Activated naive CD4-positive, alpha-beta T cell treated with Interleukin-2 at 50 U/mL for 16 hours (primary cell): ENCODE measurements at regions not wholly inside any gene's neighbourhood (a gene's known extent, or its start where the extent isn't known, plus 50 kb on each side); places are given as distances from the start of the nearest gene placed in this dataset.

Experiments
- DNase-seq: peaks from one replicate; pipeline ENCODE4 v3.0.0-alpha.2; 2020

- no peak for DNase-seq
Observed at GRCh38 chr7:28231176-28231575, 50.6 kb upstream of the JAZF1 start.

DNA sequence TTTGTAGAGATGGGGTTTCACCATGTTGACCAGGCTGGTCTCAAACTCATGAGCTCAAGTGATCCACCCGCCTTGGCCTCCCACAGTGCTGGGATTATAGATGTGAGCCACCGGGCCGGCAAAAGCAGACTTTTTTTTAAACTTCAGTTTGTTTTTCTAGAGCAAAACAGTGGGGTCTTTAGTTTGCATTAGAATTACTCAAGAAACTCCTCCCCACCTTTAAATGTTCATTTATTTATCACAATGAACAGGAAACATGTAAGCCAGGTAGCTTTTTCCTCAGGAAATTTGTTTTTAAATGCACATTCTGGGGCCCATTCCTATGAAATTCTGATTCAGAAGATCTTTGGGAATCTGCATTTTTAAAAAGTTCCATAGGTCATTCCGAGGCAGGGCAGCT, 56.0 kb upstream of the JAZF1 start:
- no peak for DNase-seq

DNA sequence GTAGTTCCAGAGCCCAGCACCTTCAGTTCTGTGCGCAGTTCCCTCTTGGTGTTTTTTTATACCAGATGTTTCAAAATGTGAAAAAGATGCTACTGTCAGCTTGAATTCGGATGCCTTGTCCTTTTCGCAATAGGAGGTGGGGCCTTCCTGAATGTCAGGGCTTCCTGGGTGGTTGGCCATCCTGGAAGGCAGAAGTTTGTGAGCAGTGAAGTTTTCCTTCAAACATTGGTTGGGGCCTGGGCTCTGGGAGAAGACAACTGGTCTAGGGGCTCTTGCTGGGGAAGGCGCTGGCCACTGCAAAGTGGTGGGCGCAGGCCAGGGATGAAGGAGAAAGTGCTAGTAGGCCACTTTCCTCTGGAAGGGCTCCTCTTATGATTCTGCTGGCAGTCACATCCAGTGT, 56.8 kb upstream of the JAZF1 start:
- no peak for DNase-seq

DNA sequence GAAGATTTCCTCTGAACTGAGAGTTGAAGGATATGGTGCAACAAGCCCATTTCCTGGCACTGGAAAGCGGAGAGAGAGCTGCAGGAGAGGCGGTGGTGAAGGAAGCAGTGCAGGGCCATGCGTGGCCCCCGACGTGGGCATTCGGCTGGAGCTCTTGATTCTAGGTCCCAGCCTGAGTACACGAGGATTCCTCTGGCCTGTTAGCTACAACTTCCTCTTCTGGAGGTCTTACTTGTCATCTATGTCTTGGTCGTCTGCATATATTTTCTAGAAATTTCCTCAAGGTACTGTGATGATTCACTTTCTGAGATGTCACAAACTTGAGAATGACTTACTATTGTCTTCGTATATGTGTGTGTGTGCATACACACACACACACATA, 59.2 kb upstream of the JAZF1 start:
- no peak for DNase-seq

DNA sequence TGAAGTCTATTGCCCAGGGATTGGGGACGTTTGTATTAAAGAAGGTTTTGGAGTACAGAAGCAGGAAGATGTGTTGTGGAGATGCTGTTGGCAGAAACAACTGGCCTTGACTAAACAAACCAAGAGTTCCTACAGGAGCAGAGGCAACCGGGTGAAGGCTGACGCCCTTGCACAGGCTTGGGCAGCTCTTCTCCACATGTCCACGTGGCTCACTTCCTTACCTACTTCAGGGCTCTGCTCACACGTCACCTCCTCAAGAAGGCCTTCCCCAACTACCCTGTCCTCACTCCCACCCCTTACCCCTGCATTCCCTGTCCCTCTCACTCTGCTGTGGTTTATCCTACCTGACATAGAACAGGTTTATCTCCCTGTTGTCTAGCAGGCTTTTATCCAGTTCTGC, 59.9 kb upstream of the JAZF1 start:
- DNase-seq: no peak

DNA sequence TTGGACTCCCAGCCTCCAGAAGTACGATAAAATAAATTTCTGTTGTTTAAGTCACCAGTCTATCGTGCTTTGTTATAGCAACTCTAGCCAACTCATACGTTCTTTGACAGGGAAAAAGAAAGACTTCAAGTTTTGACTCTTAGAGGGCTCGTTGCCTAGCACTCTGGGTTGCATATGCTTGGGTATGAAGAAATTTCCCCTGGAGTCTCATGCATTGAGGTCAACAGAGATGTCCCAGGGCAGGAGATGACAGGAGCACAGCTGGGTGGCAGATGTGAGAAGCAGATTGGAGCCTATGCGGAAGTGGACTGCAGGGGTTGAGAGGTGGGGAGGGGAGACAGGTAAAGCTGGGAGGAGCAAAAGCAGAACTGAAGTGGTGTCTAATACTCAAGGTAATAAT, 63.3 kb upstream of the JAZF1 start:
- DNase-seq: no peak

DNA sequence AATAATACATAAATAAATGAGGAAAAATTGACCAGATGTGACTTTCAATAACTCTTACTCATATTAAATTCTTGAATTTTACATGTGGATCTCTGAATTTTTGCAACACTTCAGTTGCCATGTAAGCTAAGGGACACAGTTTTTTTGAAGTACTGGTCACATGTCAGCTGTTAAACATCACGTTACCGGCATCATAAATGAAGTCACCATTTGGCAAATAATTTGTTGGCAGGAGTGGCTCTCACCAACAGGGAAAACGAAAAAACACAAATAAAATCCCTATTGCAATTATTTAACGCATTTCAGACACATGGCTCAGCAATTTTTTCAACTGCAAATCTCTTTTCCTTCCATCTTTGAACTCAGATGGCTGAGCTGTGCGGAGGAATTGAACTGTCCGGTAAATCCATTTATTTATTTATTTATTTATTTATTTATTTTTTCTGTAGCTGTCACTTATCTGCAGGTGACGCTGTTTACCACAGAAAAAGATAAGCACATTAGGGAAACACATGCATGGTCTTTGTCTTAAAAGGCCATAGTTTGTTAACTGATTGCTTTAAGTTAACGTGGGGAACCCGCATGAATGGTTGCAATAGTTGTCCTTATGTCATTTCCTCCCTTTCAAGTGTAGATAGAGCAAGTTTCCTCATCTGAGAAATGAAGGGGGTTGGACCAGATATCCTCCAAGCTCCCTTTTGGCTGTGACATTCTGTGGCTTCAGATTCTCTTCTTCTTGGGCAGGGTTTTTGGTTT, 64.7 kb upstream of the JAZF1 start:
- DNase-seq: no peak

DNA sequence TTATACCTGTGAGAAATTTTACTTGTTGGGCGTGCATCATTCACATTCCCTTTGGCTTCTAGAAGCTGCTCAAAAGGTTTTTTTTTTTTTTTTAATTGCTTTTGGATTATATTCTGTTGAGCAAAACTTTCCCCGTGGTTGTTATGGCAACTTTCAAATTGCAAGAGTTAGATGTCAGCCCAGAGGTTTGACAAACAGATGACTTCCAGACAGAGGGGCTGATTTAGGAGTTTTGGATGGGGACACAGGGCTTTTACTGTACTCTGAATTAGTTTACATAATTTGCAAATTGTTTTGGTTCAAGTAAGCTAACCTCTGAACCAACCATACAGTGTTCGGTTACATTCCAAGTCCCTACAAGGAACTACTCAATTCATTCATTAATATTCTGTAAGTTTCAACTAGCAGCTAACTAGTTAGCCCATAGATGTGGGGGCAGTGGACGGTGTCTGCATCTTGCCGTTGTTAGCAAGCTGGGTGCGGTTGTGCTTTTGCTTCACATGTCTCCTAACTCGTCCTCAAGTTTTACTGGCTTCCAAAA, 66.4 kb upstream of the JAZF1 start:
- no peak for DNase-seq

DNA sequence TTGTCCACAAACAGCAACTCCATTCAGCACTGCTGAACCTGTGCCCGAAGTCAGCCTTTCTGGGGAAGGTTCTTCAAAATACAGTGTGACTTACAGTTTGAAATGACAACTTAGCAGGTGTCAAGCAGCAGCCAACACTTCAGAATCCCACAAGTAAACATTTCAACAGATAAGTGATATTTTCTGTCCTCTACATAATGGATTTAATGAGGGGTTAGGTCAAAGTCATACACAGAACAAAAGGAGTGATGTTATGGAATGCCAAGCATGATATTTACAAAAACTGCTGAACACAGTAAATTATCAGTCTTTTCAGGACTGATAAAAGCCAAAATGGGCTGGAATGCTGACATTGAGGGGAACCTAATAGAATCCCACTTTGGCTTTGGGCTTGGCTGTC, 77.6 kb upstream of the JAZF1 start:
- DNase-seq: no peak

GRCh38 chr7:28260969-28261368, 80.4 kb upstream of the JAZF1 start:
- DNase-seq: no peak

GRCh38 chr7:28263622-28264271, 83.2 kb upstream of the JAZF1 start:
- DNase-seq: no peak

DNA sequence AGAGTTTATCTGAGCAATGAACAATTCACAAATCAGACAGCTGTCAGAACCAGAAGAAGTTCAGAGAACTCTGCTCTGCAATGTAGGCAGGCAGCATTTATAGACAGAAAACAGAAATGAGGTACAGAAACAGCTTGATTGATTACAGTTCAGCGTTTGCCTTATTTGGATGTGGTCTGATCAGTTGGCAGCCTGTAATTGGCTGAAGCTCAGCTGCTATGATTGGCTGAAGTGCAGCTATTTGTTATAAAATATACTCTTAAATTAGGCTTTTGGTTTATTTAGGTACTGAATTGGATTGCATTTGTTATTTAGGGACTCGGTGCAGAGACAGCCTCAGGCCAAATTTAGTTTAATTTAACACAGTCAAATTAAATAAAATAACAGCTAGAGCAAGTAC, 85.8 kb upstream of the JAZF1 start:
- DNase-seq: no peak

DNA sequence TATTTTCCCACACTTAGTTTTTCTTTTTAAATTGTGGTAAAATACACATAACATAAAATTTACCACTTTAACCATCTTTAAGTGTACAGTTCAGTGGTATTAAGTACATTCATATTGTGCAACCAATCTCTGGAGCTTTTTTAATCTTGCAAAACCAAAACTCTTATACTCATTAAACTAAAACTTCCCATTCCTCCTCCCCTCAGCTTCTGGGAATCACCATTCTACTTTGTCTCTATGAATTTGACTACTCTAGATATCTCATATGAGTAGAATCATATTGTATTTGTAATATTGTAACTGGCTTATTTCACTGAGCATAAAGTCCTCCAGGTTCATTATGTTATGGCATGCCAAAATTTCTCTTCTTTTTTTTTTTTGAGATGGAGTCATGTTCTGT, 86.4 kb upstream of the JAZF1 start:
- no peak for DNase-seq

GRCh38 chr7:28269700-28270361, 89.2 kb upstream of the JAZF1 start:
- DNase-seq: no peak

- no peak for DNase-seq
Observed at GRCh38 chr7:28270536-28270935, 89.9 kb upstream of the JAZF1 start.

- peak; percentile 19 for DNase-seq
Observed at GRCh38 chr7:28272461-28272877, 91.9 kb upstream of the JAZF1 start.

GRCh38 chr7:28276298-28276697, 95.7 kb upstream of the JAZF1 start:
- DNase-seq: no peak

GRCh38 chr7:28277364-28277763, 96.8 kb upstream of the JAZF1 start:
- DNase-seq: no peak

DNA sequence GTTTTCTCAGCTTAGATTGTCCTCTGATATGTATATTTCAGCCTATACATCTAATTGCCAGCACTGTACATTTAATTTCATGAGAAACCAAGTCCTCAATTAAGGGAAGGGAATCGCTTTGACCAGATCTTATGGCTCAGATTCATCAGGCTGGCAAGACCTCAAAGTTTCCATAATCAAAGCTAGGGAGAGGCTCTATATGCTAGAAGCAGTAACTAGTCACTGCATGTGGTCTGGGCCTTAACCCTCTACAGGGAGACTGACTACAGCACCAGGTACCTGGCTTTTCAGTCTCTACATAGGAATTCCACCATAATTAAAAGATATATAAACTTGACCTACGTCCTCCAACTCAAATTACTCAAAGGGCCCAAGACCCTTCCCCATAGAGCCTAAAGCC, 97.4 kb upstream of the JAZF1 start:
- no peak for DNase-seq

- DNase-seq: no peak
Observed at GRCh38 chr7:28280516-28280915, 99.9 kb upstream of the JAZF1 start.

GRCh38 chr7:28290496-28290895, 109.9 kb upstream of the JAZF1 start:
- no peak for DNase-seq

- DNase-seq: no peak
Observed at GRCh38 chr7:28291559-28291958, 111.0 kb upstream of the JAZF1 start.

DNA sequence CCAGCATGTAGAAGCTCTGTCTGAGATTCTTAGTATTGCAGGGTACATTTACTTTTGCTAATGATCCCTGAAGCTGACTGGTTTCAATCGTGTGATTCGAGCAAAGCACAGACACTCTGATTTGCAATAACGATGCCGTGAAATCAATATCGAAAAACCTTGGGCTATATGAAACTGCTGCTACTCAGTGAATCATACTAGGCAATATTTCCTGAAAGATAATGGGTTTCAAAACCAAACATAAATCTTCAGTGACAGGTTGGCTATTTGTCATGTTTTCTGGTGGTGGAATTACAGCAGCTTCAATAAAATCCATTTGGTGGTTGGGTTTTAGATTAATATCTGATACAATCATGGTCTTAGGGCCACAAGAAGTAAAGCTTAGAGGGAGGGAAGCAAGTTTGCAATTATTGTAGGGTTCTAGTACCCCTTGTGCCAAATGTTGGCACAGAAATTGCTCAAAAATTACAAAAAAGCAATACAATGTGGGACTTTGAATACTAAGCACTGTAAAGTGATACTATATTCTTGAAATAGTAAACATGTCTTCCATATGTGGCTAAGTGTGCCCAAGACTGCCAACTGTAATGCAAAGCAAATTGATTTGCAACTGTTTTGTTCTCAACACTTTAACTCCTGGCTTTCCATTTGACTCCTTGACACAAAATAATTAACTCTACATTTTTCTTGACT, 112.4 kb upstream of the JAZF1 start:
- peak; percentile 4 for DNase-seq

DNA sequence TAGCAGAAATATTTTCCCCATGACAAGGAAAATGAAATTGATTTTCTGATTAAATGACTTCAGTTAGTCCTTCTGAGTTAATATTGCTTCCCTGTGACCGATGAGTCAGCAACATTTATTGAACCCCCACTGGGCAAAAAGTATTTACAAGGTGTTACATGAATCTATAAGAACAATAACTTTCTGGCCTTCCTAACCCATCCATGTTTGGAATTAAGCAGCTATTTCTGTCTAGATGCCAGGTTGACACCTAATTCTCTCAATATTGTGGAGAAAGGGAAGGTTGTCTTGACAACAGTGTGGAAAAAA, 112.9 kb upstream of the JAZF1 start:
- DNase-seq: no peak
